H1 (cell line): ENCODE measurements at regions not wholly inside any gene's neighbourhood (a gene's known extent, or its start where the extent isn't known, plus 50 kb on each side); places are given as distances from the start of the nearest gene placed in this dataset.

Source experiments
- CTCF ChIA-PET: fragments of 300-600 bp; sonication (Branson Sonifier 250); formaldehyde crosslinking; loops from one replicate; lab custom pipeline; 2021; ENCODE audit not compliant: partially characterized antibody; lab: Charles Lee
- POLR2A ChIA-PET: fragments of 300-600 bp; sonication (Branson Sonifier 250); formaldehyde crosslinking; loops from one replicate; lab custom pipeline; 2021; ENCODE audit warnings: inconsistent platforms; ENCODE audit not compliant: partially characterized antibody; lab: Charles Lee
- DNase-seq, 2 experiments: peaks; one replicate each; pipeline versions ENCODE4 v3.0.0 to v3.0.0-alpha.2; 2010 to 2022; ENCODE audit warnings: low spot score in 2 of 2, low read depth in 1 of 2, mixed read lengths in 1 of 2
- FAIRE-seq: peaks from 2 replicates; lab custom pipeline; 2011; peaks lifted over from hg19 to GRCh38; lab: Jason Lieb, UNC
- H2AFZ ChIP-seq: 2 replicates; pipeline ENCODE4 v1.8.1; 2012; ENCODE audit warnings: low read length, inconsistent platforms
- H2AK5ac ChIP-seq: 2 replicates; pipeline ENCODE4 v1.6.1; 2013; ENCODE audit warnings: low read depth, low read length
- H2BK120ac ChIP-seq: replicated peaks from 2 replicates; pipeline ENCODE3; 2013; ENCODE audit warnings: low read depth, low read length, inconsistent platforms
- H2BK12ac ChIP-seq: 2 replicates; pipeline ENCODE4 v1.6.1; 2013; ENCODE audit warnings: low read depth, low read length
- H2BK15ac ChIP-seq: 2 replicates; pipeline ENCODE4 v1.6.1; 2013; ENCODE audit warnings: low read length
- H2BK20ac ChIP-seq: 2 replicates; pipeline ENCODE4 v1.6.1; 2013; ENCODE audit warnings: low read length
- H2BK5ac ChIP-seq: 2 replicates; pipeline ENCODE4 v1.6.1; 2013; ENCODE audit warnings: low read depth, low read length
- H3K14ac ChIP-seq: 2 replicates; pipeline ENCODE4 v1.6.1; 2013; ENCODE audit warnings: inconsistent platforms; ENCODE audit not compliant: insufficient read length
- H3K18ac ChIP-seq: 2 replicates; pipeline ENCODE4 v1.6.1; 2013; ENCODE audit warnings: low read length; ENCODE audit errors: extremely low read depth
- H3K23ac ChIP-seq: 2 replicates; pipeline ENCODE4 v1.6.1; 2013; ENCODE audit warnings: inconsistent platforms; ENCODE audit not compliant: insufficient read length
- H3K23me2 ChIP-seq: 2 replicates; pipeline ENCODE4 v1.6.1; 2013; ENCODE audit warnings: low read depth, low read length
- H3K27ac ChIP-seq: 2 replicates; pipeline ENCODE4 v1.6.1; 2011; ENCODE audit warnings: low read depth, low read length, inconsistent platforms
- H3K27me3 ChIP-seq, 4 experiments: replicated peaks in 1 of 4; 1 replicate in 1 of 4; 2 replicates in 3 of 4; pipeline versions ENCODE4 v1.6.1 to v1.8.1; 2011 to 2013; ENCODE audit warnings: low read length in 3 of 4, mild to moderate bottlenecking in 3 of 4, inconsistent platforms in 2 of 4, mixed read lengths in 2 of 4, moderate library complexity in 1 of 4; ENCODE audit not compliant: control insufficient read depth in 3 of 4, insufficient read depth in 3 of 4; ENCODE audit errors: extremely low read depth in 1 of 4
- H3K36me3 ChIP-seq, 4 experiments: 2 replicates each; pipeline versions ENCODE4 v1.6.1 to v1.8.1; 2011 to 2013; ENCODE audit warnings: mild to moderate bottlenecking in 4 of 4, low read length in 3 of 4, moderate library complexity in 2 of 4, control low read depth in 1 of 4, inconsistent platforms in 1 of 4; ENCODE audit not compliant: insufficient read depth in 4 of 4, control insufficient read depth in 2 of 4
- H3K4ac ChIP-seq: replicated peaks from 2 replicates; pipeline ENCODE3; 2013; ENCODE audit warnings: low read length, low read depth, mixed read lengths, inconsistent platforms; ENCODE audit not compliant: insufficient read length
- H3K4me1 ChIP-seq, 4 experiments: replicated peaks in 1 of 4; 1 replicate in 1 of 4; 2 replicates in 3 of 4; pipeline versions ENCODE4 v1.6.1 to v1.8.1; 2011 to 2013; ENCODE audit warnings: low read length in 3 of 4, inconsistent platforms in 2 of 4, mixed read lengths in 1 of 4; ENCODE audit not compliant: insufficient read depth in 4 of 4, control insufficient read depth in 3 of 4
- H3K4me2 ChIP-seq, 2 experiments: 2 replicates each; pipeline versions ENCODE4 v1.6.1 to v1.8.1; 2011 to 2013; ENCODE audit warnings: low read depth in 2 of 2, low read length in 2 of 2, control low read depth in 1 of 2, inconsistent platforms in 1 of 2, mild to moderate bottlenecking in 1 of 2; ENCODE audit not compliant: insufficient read depth in 1 of 2
- H3K4me3 ChIP-seq, 4 experiments: fragments of 200-600, 300-600 bp in 1 of 4; sonication (generic), shearing (Covaris generic), sonication (Bioruptor Twin) in 1 of 4; 2 replicates each; pipeline versions ENCODE4 v1.5.1 to v1.8.1; 2011 to 2016; ENCODE audit warnings: low read length in 4 of 4, low read depth in 3 of 4, control low read depth in 2 of 4, inconsistent platforms in 2 of 4, mild to moderate bottlenecking in 2 of 4, mixed read lengths in 1 of 4, moderate library complexity in 1 of 4; ENCODE audit not compliant: insufficient read depth in 2 of 4; ENCODE audit errors: extremely low read depth in 1 of 4
- H3K56ac ChIP-seq: replicated peaks from 2 replicates; pipeline ENCODE3; 2013; ENCODE audit warnings: low read depth, mild to moderate bottlenecking, mixed read lengths, low read length, inconsistent platforms; ENCODE audit not compliant: insufficient read length
- H3K79me1 ChIP-seq: 2 replicates; pipeline ENCODE4 v1.6.1; 2013; ENCODE audit warnings: low read depth, low read length, control low read depth
- H3K79me2 ChIP-seq, 2 experiments: 2 replicates each; pipeline versions ENCODE4 v1.6.1 to v1.8.1; 2012 to 2013; ENCODE audit warnings: low read length in 2 of 2, mild to moderate bottlenecking in 2 of 2, inconsistent platforms in 1 of 2; ENCODE audit not compliant: insufficient read depth in 2 of 2, control insufficient read depth in 1 of 2
- H3K9ac ChIP-seq, 4 experiments: replicated peaks in 1 of 4; 1 replicate in 1 of 4; 2 replicates in 3 of 4; pipeline versions ENCODE4 v1.6.1 to v1.8.1; 2011 to 2013; ENCODE audit warnings: low read depth in 3 of 4, low read length in 3 of 4, control low read depth in 2 of 4, mild to moderate bottlenecking in 2 of 4, moderate library complexity in 2 of 4, inconsistent platforms in 1 of 4; ENCODE audit errors: extremely low read depth in 1 of 4
- H3K9me3 ChIP-seq, 2 experiments: 2 replicates each; pipeline versions ENCODE4 v1.6.1 to v1.8.1; 2012 to 2013; ENCODE audit warnings: mild to moderate bottlenecking in 2 of 2, moderate library complexity in 2 of 2, control low read depth in 1 of 2, inconsistent platforms in 1 of 2, low read depth in 1 of 2, low read length in 1 of 2, mixed read lengths in 1 of 2; ENCODE audit not compliant: insufficient read depth in 2 of 2
- H4K20me1 ChIP-seq, 2 experiments: replicated peaks in 1 of 2; 2 replicates each; pipeline versions ENCODE3 to v1.8.1; 2011 to 2013; ENCODE audit warnings: inconsistent platforms in 2 of 2, low read length in 2 of 2, mild to moderate bottlenecking in 1 of 2; ENCODE audit not compliant: insufficient read depth in 2 of 2, control insufficient read depth in 1 of 2
- H4K5ac ChIP-seq: 2 replicates; pipeline ENCODE4 v1.6.1; 2013; ENCODE audit warnings: low read length, low read depth, mixed read lengths, inconsistent platforms; ENCODE audit not compliant: insufficient read length
- H4K8ac ChIP-seq: 2 replicates; pipeline ENCODE4 v1.8.0; 2013; ENCODE audit warnings: mild to moderate bottlenecking, moderate library complexity, low read length, inconsistent platforms; ENCODE audit not compliant: insufficient read depth; ENCODE audit errors: extremely low read depth
- H4K91ac ChIP-seq: replicated peaks from 2 replicates; pipeline ENCODE3; 2013; ENCODE audit warnings: low read length, mixed read lengths, inconsistent platforms; ENCODE audit not compliant: insufficient read length
- RAD21 ChIP-seq, 2 experiments: IDR thresholded peaks in 1 of 2; conservative IDR thresholded peaks in 1 of 2; 2 replicates each; pipeline ENCODE4 v1.6.1; 2011; ENCODE audit warnings: low read depth in 2 of 2, low read length in 2 of 2, improper control_type of control experiment in 1 of 2, inconsistent platforms in 1 of 2, mild to moderate bottlenecking in 1 of 2, moderate library complexity in 1 of 2
- SIN3A ChIP-seq, 2 experiments: IDR thresholded peaks in 1 of 2; conservative IDR thresholded peaks in 1 of 2; 2 replicates each; pipeline ENCODE4 v1.6.1; 2011 to 2012; ENCODE audit warnings: low read length in 2 of 2, improper control_type of control experiment in 1 of 2, low read depth in 1 of 2, mild to moderate bottlenecking in 1 of 2
- WGBS, 2 experiments: shearing (Covaris generic) in 1 of 2; methylation state at CpG; one replicate each; pipeline versions ENCODE4 v1.1.6 to v1.1.7; 2013 to 2015; ENCODE audit warnings: low lambda C conversion rate in 2 of 2, mixed read lengths in 2 of 2, inconsistent platforms in 1 of 2, low coverage in 1 of 2, missing lambda C conversion rate in 1 of 2; ENCODE audit not compliant: insufficient replicate concordance in 2 of 2, insufficient coverage in 1 of 2, insufficient read length in 1 of 2; ENCODE audit errors: extremely low coverage in 1 of 2, missing lambda C conversion rate in 1 of 2; 5-methylcytosine and 5-hydroxymethylcytosine counted together
- TF ChIP-seq, protein P1 (sequence below): IDR thresholded peaks from 2 replicates; pipeline ENCODE4 v1.6.1; 2012; ENCODE audit warnings: low read length, inconsistent platforms
- TF ChIP-seq, protein P2 (sequence below): IDR thresholded peaks from 2 replicates; pipeline ENCODE4 v1.6.1; 2011; ENCODE audit warnings: low read length, improper control_type of control experiment
- TF ChIP-seq, protein P3 (sequence below): IDR thresholded peaks from 2 replicates; pipeline ENCODE4 v1.6.1; 2012; ENCODE audit warnings: inconsistent platforms

DNA sequence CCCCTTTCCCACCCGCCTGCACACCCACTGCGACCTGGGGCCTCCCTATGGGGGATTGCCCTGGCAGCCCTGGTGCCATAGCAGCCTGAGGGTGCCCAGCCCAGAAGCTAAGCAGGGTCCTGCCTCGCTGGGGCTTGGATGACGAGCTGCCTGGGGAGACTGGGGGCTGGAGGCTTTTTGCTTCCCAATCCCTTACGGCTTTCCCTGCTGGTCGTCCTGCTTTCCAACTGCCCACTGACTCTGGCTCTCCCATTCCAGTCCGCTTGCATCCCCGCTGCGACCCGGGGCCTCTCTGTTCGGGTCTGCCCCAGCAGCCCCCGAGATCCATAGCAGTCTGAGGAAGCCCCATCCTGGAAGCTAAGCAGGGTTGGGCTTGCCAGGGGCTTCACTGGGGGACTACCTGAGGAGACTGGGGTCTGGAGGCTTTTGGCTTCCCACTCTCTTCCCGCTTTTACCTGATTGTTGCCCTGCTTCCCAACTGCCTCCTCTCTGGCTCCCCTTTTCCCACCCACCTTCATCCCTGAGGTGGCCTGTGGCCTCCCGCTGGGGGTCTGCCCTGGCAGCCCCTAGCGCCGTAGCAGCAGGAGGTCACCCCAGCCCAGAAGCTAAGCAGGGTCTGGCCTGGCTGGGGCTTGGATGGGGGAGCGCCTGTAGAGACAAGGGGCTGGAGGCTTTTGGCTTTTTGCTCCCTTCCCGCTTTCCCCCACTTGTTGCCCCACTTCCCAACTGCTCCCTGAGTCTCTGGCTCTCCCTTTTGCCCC lies 2292.8 kb downstream of the TP53TG3F start:
- no peak overlapping the region for H3K4me2 ChIP-seq
- H3K9me3 ChIP-seq: peaks cover 61 to 91% of the 10 kb centered on the region in 2 experiments
- no peak overlapping the region for H2AFZ ChIP-seq
- H2BK20ac ChIP-seq: no peak overlapping the region
- H3K4me3 ChIP-seq: no peak overlapping the region
- ChIA-PET POLR2A (no interaction called here), CTCF (no interaction called here)
- no peak overlapping the region for H3K56ac ChIP-seq
- no peak overlapping the region for H2BK15ac ChIP-seq
- no peak overlapping the region for H4K91ac ChIP-seq
- H3K23ac ChIP-seq: no peak overlapping the region
- no peaks in the 10 kb centered on the region for H3K36me3 ChIP-seq
- H3K79me2 ChIP-seq: no peaks in the 10 kb centered on the region
- H2BK120ac ChIP-seq: no peak overlapping the region
- WGBS, 2 experiments: 87% methylated on average over 15 of the region's 18 CpGs; no CpG with 5 or more reads in 1 of the 2 experiments
- no peak overlapping the region for H3K9ac ChIP-seq
- no peak overlapping the region for H3K27ac ChIP-seq
- no peak overlapping the region for H2BK5ac ChIP-seq
- no peak overlapping the region for H4K5ac ChIP-seq
- H3K27me3 ChIP-seq: no peaks in the 10 kb centered on the region
- no peak overlapping the region for H2BK12ac ChIP-seq
- H4K20me1 ChIP-seq: no peaks in the 10 kb centered on the region
- H3K4me1 ChIP-seq: no peaks in the 10 kb centered on the region
- H2AK5ac ChIP-seq: no peak overlapping the region
- H3K14ac ChIP-seq: no peak overlapping the region
- FAIRE-seq (no peak), DNase-seq (no peak)
- H3K79me1 ChIP-seq: no peaks in the 10 kb centered on the region
- H3K23me2 ChIP-seq: no peaks in the 10 kb centered on the region
- H3K18ac ChIP-seq: no peak overlapping the region
- H4K8ac ChIP-seq: no peak overlapping the region
- no peak overlapping the region for H3K4ac ChIP-seq
- TF ChIP-seq, protein P1, sequence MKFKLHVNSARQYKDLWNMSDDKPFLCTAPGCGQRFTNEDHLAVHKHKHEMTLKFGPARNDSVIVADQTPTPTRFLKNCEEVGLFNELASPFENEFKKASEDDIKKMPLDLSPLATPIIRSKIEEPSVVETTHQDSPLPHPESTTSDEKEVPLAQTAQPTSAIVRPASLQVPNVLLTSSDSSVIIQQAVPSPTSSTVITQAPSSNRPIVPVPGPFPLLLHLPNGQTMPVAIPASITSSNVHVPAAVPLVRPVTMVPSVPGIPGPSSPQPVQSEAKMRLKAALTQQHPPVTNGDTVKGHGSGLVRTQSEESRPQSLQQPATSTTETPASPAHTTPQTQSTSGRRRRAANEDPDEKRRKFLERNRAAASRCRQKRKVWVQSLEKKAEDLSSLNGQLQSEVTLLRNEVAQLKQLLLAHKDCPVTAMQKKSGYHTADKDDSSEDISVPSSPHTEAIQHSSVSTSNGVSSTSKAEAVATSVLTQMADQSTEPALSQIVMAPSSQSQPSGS: no peak
- TF ChIP-seq SIN3A (conservative IDR thresholded peaks at IDR 0.05 in 1 of 2, IDR thresholded peaks at IDR 0.05 in 1 of 2; ENCODE audit: low read depth in 1 of 2, low read length in 2 of 2): no peak
- TF ChIP-seq RAD21 (IDR thresholded peaks at IDR 0.05 in 1 of 2, conservative IDR thresholded peaks at IDR 0.05 in 1 of 2; ENCODE audit: low read depth in 2 of 2, low read length in 2 of 2): no peak
- TF ChIP-seq, protein P2, sequence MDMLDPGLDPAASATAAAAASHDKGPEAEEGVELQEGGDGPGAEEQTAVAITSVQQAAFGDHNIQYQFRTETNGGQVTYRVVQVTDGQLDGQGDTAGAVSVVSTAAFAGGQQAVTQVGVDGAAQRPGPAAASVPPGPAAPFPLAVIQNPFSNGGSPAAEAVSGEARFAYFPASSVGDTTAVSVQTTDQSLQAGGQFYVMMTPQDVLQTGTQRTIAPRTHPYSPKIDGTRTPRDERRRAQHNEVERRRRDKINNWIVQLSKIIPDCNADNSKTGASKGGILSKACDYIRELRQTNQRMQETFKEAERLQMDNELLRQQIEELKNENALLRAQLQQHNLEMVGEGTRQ: no peak
- TF ChIP-seq, protein P3, sequence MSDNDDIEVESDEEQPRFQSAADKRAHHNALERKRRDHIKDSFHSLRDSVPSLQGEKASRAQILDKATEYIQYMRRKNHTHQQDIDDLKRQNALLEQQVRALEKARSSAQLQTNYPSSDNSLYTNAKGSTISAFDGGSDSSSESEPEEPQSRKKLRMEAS: no peak
